GM10266 (cell line): ENCODE measurements at regions not wholly inside any gene's neighbourhood (a gene's known extent, or its start where the extent isn't known, plus 50 kb on each side); places are given as distances from the start of the nearest gene placed in this dataset.

ENCODE experiments used
- DNase-seq: peaks from one replicate; pipeline ENCODE4 v3.0.0; 2012; ENCODE audit errors: extremely low spot score
- CTCF ChIP-seq: IDR thresholded peaks from 2 replicates; pipeline ENCODE4 v1.5.1; 2012; ENCODE audit warnings: mild to moderate bottlenecking, low read depth; ENCODE audit not compliant: control insufficient read depth, insufficient read depth; ENCODE audit errors: missing control alignments

- no peak for DNase-seq
- TF ChIP-seq CTCF = no peak
Measured at GRCh38 chr9:24413651-24414050, 132.0 kb downstream of the IZUMO3 start.

GRCh38 chr9:24398466-24398865 is 147.2 kb downstream of the IZUMO3 start:
- no peak for TF ChIP-seq CTCF
- no peak for DNase-seq

- DNase-seq = no peak
- TF ChIP-seq CTCF = no peak
Measured at GRCh38 chr9:24391095-24391494, 154.6 kb downstream of the IZUMO3 start.

- DNase-seq = no peak
- no peak for TF ChIP-seq CTCF
Measured at GRCh38 chr9:24385077-24385476, 160.6 kb downstream of the IZUMO3 start.

GRCh38 chr9:24382566-24382965 is 163.1 kb downstream of the IZUMO3 start:
- TF ChIP-seq CTCF = no peak
- DNase-seq = no peak

- no peak for TF ChIP-seq CTCF
Measured at GRCh38 chr9:24381205-24381604, 164.5 kb downstream of the IZUMO3 start.

GRCh38 chr9:24359046-24359445 is 186.7 kb downstream of the IZUMO3 start:
- no peak for TF ChIP-seq CTCF
- DNase-seq = no peak

More at GRCh38 chr9:24381205-24381604, 164.5 kb downstream of the IZUMO3 start:
- no peak for DNase-seq
